HepG2 (cell line): ENCODE measurements at regions not wholly inside any gene's neighbourhood (a gene's known extent, or its start where the extent isn't known, plus 50 kb on each side); places are given as distances from the start of the nearest gene placed in this dataset.

Experiments used
- AKAP8 ChIP-seq: sonication (generic); formaldehyde crosslinking; IDR thresholded peaks from 2 replicates; pipeline ENCODE4 v1.5.1; 2020; ENCODE audit warnings: mild to moderate bottlenecking, missing genetic modification reagents
- FOXA1 ChIP-seq, 2 experiments: fragments of 450-650 bp in 1 of 2; sonication (generic) in 1 of 2; formaldehyde crosslinking in 1 of 2; IDR thresholded peaks; 2 replicates each; pipeline versions ENCODE4 v1.4.0 to v1.6.1; 2016 to 2020; ENCODE audit warnings: missing genetic modification reagents in 1 of 2
- RNF2 ChIP-seq: fragments of 450-650 bp; conservative IDR thresholded peaks from 2 replicates; pipeline ENCODE4 v1.6.1; 2016; ENCODE audit warnings: low read depth
- SALL1 ChIP-seq: sonication (generic); formaldehyde crosslinking; IDR thresholded peaks from 2 replicates; pipeline ENCODE4 v1.8.0; 2022; ENCODE audit warnings: mild to moderate bottlenecking, missing genetic modification reagents
- ZC3H4 ChIP-seq: sonication (generic); formaldehyde crosslinking; IDR thresholded peaks from 2 replicates; pipeline ENCODE4 v1.4.0; 2020; ENCODE audit warnings: missing genetic modification reagents, borderline replicate concordance
- ZNF430 ChIP-seq: sonication (generic); formaldehyde crosslinking; IDR thresholded peaks from 2 replicates; pipeline ENCODE4 v1.9.0; 2021; ENCODE audit warnings: mild to moderate bottlenecking, missing genetic modification reagents
- ZNF567 ChIP-seq: sonication (generic); formaldehyde crosslinking; IDR thresholded peaks from 2 replicates; pipeline ENCODE4 v1.8.1; 2023; ENCODE audit warnings: mild to moderate bottlenecking, missing genetic modification reagents, borderline replicate concordance
- TF ChIP-seq, protein P1 (sequence below): sonication (generic); formaldehyde crosslinking; conservative IDR thresholded peaks from 2 replicates; pipeline ENCODE4 v1.8.1; 2023; ENCODE audit warnings: missing genetic modification reagents
- TF ChIP-seq, protein P2 (sequence below): IDR thresholded peaks from 2 replicates; pipeline ENCODE4 v1.6.1; 2016; ENCODE audit warnings: missing compliant biosample characterization, missing genetic modification reagents, borderline replicate concordance
- TF ChIP-seq, protein P3 (sequence below): sonication (generic); formaldehyde crosslinking; IDR thresholded peaks from 2 replicates; pipeline ENCODE4 v1.4.0; 2020; ENCODE audit warnings: mild to moderate bottlenecking, missing genetic modification reagents, borderline replicate concordance
- TF ChIP-seq, protein P4 (sequence below): sonication (generic); formaldehyde crosslinking; IDR thresholded peaks from 2 replicates; pipeline ENCODE4 v1.4.0; 2020; ENCODE audit warnings: missing genetic modification reagents, mild to moderate bottlenecking, borderline replicate concordance
- TF ChIP-seq, protein P5 (sequence below): sonication (generic); formaldehyde crosslinking; IDR thresholded peaks from 2 replicates; pipeline ENCODE4 v1.8.0; 2022; ENCODE audit warnings: mild to moderate bottlenecking, missing genetic modification reagents; ENCODE audit not compliant: insufficient replicate concordance
- TF ChIP-seq, protein P6 (sequence below), 2 experiments: sonication (generic) in 1 of 2; formaldehyde crosslinking in 1 of 2; IDR thresholded peaks; 2 replicates each; pipeline versions ENCODE4 v1.4.0 to v1.6.1; 2018 to 2020; ENCODE audit warnings: missing genetic modification reagents in 2 of 2, borderline replicate concordance in 1 of 2, low read depth in 1 of 2, mild to moderate bottlenecking in 1 of 2, missing biosample characterization in 1 of 2
- TF ChIP-seq, protein P7 (sequence below): sonication (generic); formaldehyde crosslinking; IDR thresholded peaks from 2 replicates; pipeline ENCODE4 v1.4.0; 2020; ENCODE audit warnings: missing genetic modification reagents

DNA sequence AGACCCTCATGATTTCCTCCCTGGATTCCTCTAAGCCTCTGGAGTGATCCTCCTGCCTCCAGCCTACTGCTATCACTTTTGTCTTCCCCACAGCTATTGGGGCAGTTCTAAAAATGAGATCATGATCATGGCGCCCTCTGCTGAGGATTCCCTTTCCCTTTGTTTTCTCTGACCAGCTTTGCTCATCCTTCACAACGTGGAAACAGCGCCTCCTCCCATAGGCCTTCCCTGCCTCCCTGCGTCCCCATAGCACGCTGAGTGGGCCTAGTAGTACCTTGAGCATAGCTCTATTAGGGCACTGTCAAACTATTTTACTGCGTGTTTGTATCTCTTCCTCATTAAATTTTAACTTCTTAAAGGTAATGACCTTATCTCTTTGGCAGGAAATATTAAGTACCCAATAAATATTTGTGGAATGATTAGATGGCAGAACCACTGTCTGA lies 207.0 kb upstream of the FANCL start (continued):
- TF ChIP-seq, protein P1, sequence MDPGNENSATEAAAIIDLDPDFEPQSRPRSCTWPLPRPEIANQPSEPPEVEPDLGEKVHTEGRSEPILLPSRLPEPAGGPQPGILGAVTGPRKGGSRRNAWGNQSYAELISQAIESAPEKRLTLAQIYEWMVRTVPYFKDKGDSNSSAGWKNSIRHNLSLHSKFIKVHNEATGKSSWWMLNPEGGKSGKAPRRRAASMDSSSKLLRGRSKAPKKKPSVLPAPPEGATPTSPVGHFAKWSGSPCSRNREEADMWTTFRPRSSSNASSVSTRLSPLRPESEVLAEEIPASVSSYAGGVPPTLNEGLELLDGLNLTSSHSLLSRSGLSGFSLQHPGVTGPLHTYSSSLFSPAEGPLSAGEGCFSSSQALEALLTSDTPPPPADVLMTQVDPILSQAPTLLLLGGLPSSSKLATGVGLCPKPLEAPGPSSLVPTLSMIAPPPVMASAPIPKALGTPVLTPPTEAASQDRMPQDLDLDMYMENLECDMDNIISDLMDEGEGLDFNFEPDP (CRISPR knock-in tag) = no peak
- TF ChIP-seq, protein P2, sequence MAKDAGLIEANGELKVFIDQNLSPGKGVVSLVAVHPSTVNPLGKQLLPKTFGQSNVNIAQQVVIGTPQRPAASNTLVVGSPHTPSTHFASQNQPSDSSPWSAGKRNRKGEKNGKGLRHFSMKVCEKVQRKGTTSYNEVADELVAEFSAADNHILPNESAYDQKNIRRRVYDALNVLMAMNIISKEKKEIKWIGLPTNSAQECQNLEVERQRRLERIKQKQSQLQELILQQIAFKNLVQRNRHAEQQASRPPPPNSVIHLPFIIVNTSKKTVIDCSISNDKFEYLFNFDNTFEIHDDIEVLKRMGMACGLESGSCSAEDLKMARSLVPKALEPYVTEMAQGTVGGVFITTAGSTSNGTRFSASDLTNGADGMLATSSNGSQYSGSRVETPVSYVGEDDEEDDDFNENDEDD (CRISPR knock-in tag) = no peak
- TF ChIP-seq, protein P3, sequence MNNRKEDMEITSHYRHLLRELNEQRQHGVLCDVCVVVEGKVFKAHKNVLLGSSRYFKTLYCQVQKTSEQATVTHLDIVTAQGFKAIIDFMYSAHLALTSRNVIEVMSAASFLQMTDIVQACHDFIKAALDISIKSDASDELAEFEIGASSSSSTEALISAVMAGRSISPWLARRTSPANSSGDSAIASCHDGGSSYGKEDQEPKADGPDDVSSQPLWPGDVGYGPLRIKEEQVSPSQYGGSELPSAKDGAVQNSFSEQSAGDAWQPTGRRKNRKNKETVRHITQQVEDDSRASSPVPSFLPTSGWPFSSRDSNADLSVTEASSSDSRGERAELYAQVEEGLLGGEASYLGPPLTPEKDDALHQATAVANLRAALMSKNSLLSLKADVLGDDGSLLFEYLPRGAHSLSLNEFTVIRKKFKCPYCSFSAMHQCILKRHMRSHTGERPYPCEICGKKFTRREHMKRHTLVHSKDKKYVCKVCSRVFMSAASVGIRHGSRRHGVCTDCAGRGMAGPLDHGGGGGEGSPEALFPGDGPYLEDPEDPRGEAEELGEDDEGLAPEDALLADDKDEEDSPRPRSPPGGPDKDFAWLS (CRISPR knock-in tag) = no peak
- TF ChIP-seq, protein P4, sequence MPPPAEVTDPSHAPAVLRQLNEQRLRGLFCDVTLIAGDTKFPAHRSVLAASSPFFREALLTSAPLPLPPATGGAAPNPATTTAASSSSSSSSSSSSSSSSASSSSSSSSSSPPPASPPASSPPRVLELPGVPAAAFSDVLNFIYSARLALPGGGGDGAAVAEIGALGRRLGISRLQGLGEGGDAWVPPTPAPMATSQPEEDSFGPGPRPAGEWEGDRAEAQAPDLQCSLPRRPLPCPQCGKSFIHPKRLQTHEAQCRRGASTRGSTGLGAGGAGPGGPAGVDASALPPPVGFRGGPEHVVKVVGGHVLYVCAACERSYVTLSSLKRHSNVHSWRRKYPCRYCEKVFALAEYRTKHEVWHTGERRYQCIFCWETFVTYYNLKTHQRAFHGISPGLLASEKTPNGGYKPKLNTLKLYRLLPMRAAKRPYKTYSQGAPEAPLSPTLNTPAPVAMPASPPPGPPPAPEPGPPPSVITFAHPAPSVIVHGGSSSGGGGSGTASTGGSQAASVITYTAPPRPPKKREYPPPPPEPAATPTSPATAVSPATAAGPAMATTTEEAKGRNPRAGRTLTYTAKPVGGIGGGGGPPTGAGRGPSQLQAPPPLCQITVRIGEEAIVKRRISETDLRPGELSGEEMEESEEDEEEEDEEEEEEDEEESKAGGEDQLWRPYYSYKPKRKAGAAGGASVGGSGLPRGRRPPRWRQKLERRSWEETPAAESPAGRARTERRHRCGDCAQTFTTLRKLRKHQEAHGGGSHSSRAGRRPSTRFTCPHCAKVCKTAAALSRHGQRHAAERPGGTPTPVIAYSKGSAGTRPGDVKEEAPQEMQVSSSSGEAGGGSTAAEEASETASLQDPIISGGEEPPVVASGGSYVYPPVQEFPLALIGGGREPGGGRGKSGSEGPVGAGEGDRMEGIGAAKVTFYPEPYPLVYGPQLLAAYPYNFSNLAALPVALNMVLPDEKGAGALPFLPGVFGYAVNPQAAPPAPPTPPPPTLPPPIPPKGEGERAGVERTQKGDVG = no peak
- TF ChIP-seq SALL1 (CRISPR knock-in tag) (peak; percentile 45; the same call in 1 of the 2 replicates), ZC3H4 (no peak), FOXA1 (IDR thresholded peaks at IDR 0.05) (no peak), FOXA1 (CRISPR knock-in tag; IDR thresholded peaks at IDR 0.05) (no peak), AKAP8 (CRISPR knock-in tag) (no peak), ZNF430 (CRISPR knock-in tag) (no peak), ZNF567 (CRISPR knock-in tag) (no peak), RNF2 (no peak)
- TF ChIP-seq, protein P5, sequence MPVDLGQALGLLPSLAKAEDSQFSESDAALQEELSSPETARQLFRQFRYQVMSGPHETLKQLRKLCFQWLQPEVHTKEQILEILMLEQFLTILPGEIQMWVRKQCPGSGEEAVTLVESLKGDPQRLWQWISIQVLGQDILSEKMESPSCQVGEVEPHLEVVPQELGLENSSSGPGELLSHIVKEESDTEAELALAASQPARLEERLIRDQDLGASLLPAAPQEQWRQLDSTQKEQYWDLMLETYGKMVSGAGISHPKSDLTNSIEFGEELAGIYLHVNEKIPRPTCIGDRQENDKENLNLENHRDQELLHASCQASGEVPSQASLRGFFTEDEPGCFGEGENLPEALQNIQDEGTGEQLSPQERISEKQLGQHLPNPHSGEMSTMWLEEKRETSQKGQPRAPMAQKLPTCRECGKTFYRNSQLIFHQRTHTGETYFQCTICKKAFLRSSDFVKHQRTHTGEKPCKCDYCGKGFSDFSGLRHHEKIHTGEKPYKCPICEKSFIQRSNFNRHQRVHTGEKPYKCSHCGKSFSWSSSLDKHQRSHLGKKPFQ = no peak
- TF ChIP-seq, protein P6, sequence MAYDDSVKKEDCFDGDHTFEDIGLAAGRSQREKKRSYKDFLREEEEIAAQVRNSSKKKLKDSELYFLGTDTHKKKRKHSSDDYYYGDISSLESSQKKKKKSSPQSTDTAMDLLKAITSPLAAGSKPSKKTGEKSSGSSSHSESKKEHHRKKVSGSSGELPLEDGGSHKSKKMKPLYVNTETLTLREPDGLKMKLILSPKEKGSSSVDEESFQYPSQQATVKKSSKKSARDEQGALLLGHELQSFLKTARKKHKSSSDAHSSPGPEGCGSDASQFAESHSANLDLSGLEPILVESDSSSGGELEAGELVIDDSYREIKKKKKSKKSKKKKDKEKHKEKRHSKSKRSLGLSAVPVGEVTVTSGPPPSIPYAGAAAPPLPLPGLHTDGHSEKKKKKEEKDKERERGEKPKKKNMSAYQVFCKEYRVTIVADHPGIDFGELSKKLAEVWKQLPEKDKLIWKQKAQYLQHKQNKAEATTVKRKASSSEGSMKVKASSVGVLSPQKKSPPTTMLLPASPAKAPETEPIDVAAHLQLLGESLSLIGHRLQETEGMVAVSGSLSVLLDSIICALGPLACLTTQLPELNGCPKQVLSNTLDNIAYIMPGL (CRISPR knock-in tag; IDR thresholded peaks at IDR 0.05; ENCODE audit: borderline replicate concordance in 1 of 2, low read depth in 1 of 2) = peak; percentile 83 to 89
- TF ChIP-seq, protein P7, sequence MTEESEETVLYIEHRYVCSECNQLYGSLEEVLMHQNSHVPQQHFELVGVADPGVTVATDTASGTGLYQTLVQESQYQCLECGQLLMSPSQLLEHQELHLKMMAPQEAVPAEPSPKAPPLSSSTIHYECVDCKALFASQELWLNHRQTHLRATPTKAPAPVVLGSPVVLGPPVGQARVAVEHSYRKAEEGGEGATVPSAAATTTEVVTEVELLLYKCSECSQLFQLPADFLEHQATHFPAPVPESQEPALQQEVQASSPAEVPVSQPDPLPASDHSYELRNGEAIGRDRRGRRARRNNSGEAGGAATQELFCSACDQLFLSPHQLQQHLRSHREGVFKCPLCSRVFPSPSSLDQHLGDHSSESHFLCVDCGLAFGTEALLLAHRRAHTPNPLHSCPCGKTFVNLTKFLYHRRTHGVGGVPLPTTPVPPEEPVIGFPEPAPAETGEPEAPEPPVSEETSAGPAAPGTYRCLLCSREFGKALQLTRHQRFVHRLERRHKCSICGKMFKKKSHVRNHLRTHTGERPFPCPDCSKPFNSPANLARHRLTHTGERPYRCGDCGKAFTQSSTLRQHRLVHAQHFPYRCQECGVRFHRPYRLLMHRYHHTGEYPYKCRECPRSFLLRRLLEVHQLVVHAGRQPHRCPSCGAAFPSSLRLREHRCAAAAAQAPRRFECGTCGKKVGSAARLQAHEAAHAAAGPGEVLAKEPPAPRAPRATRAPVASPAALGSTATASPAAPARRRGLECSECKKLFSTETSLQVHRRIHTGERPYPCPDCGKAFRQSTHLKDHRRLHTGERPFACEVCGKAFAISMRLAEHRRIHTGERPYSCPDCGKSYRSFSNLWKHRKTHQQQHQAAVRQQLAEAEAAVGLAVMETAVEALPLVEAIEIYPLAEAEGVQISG (CRISPR knock-in tag) = 0 out of 2 replicates have a peak, but pooled peaks have one; percentile 14
